SH-SY5Y (cell line): ENCODE measurements at regions not wholly inside any gene's neighbourhood (a gene's known extent, or its start where the extent isn't known, plus 50 kb on each side); places are given as distances from the start of the nearest gene placed in this dataset.

Experiments used
- GATA2 ChIP-seq: IDR thresholded peaks from 2 replicates; pipeline ENCODE4 v1.6.1; 2011; ENCODE audit warnings: mild to moderate bottlenecking, low read depth, low read length
- GATA3 ChIP-seq: IDR thresholded peaks from 2 replicates; pipeline ENCODE4 v1.6.1; 2011; ENCODE audit warnings: low read depth, mild to moderate bottlenecking, low read length, moderate library complexity

GRCh38 chr12:22967171-22967570 is 342.2 kb downstream of the ETNK1 start:
- no peak for TF ChIP-seq GATA3
- TF ChIP-seq GATA2 = no peak
